ENCODE measurements at regions not wholly inside any gene's neighbourhood (a gene's known extent, or its start where the extent isn't known, plus 50 kb on each side); places are given as distances from the start of the nearest gene placed in this dataset.

DNA sequence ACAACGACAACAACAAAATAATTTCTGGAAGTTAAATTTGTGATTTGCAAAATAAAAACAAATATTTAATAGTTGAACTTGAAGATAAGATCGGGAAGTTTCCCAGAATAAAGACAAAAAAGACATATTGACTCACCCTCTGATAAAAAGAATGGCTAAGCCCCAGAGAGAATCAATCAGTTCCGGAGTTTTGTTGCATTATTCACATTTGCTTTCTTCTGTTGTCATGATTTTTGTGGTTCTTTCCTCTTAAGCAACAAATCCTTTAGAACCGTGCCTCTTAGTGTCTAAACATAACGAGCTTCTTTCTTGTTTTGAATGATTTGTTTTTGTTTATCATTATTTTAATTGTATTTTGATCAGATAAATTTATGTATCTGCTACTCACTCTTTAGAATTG, 134.9 kb upstream of the ADRA1D start:
- RAD21 ChIA-PET (ENCODE audit: unreplicated experiment), result no interaction called here
- H3K4me1 ChIP-seq (ENCODE audit: control insufficient read depth, insufficient read depth, low read length), result no peaks in the 10 kb centered on the region
- CTCF ChIA-PET, result no interaction called here
- no peaks in the 10 kb centered on the region for H4K20me1 ChIP-seq (ENCODE audit: control insufficient read depth, insufficient read depth)
- DNase-seq (ENCODE audit: low read depth, low spot score) (no peak), FAIRE-seq (no peak), ATAC-seq (no peak)
- TF ChIP-seq ZBED1 (IDR thresholded peaks at IDR 0.05; ENCODE audit: borderline replicate concordance), result no peak
- TF ChIP-seq RCOR1 (conservative IDR thresholded peaks at IDR 0.05; ENCODE audit: low read depth, low read length), result no peak
- TF ChIP-seq, protein P1, sequence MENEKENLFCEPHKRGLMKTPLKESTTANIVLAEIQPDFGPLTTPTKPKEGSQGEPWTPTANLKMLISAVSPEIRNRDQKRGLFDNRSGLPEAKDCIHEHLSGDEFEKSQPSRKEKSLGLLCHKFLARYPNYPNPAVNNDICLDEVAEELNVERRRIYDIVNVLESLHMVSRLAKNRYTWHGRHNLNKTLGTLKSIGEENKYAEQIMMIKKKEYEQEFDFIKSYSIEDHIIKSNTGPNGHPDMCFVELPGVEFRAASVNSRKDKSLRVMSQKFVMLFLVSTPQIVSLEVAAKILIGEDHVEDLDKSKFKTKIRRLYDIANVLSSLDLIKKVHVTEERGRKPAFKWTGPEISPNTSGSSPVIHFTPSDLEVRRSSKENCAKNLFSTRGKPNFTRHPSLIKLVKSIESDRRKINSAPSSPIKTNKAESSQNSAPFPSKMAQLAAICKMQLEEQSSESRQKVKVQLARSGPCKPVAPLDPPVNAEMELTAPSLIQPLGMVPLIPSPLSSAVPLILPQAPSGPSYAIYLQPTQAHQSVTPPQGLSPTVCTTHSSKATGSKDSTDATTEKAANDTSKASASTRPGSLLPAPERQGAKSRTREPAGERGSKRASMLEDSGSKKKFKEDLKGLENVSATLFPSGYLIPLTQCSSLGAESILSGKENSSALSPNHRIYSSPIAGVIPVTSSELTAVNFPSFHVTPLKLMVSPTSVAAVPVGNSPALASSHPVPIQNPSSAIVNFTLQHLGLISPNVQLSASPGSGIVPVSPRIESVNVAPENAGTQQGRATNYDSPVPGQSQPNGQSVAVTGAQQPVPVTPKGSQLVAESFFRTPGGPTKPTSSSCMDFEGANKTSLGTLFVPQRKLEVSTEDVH (IDR thresholded peaks at IDR 0.05; ENCODE audit: low read depth, partially characterized antibody), result no peak
- TF ChIP-seq NBN (IDR thresholded peaks at IDR 0.05), result no peak
- TF ChIP-seq MAX (IDR thresholded peaks at IDR 0.05; ENCODE audit: low read depth, low read length), result no peak
- TF ChIP-seq BACH1 (IDR thresholded peaks at IDR 0.05; ENCODE audit: borderline replicate concordance), result no peak
- TF ChIP-seq POLR2A (IDR thresholded peaks at IDR 0.05; ENCODE audit: low read depth, low read length), result no peak
- no peak for TF ChIP-seq IRF4 (IDR thresholded peaks at IDR 0.05; ENCODE audit: low read depth, low read length)
- TF ChIP-seq NR2C2 (IDR thresholded peaks at IDR 0.05; ENCODE audit: borderline replicate concordance, control insufficient read depth, insufficient read length, low read depth), result no peak
- TF ChIP-seq, protein P2, sequence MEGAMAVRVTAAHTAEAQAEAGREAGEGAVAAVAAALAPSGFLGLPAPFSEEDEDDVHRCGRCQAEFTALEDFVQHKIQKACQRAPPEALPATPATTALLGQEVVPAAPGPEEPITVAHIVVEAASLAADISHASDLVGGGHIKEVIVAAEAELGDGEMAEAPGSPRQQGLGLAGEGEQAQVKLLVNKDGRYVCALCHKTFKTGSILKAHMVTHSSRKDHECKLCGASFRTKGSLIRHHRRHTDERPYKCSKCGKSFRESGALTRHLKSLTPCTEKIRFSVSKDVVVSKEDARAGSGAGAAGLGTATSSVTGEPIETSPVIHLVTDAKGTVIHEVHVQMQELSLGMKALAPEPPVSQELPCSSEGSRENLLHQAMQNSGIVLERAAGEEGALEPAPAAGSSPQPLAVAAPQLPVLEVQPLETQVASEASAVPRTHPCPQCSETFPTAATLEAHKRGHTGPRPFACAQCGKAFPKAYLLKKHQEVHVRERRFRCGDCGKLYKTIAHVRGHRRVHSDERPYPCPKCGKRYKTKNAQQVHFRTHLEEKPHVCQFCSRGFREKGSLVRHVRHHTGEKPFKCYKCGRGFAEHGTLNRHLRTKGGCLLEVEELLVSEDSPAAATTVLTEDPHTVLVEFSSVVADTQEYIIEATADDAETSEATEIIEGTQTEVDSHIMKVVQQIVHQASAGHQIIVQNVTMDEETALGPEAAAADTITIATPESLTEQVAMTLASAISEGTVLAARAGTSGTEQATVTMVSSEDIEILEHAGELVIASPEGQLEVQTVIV (IDR thresholded peaks at IDR 0.05; ENCODE audit: borderline replicate concordance, partially characterized antibody), result no peak
- TF ChIP-seq BCL11A (IDR thresholded peaks at IDR 0.05; ENCODE audit: low read depth, low read length), result no peak
- no peak for TF ChIP-seq LARP7 (IDR thresholded peaks at IDR 0.05)
- TF ChIP-seq WRNIP1 (IDR thresholded peaks at IDR 0.05; ENCODE audit: borderline replicate concordance, low read depth, low read length), result no peak
- TF ChIP-seq TCF12 (IDR thresholded peaks at IDR 0.05; ENCODE audit: low read depth, low read length), result no peak
- TF ChIP-seq TBL1XR1 (IDR thresholded peaks at IDR 0.05; ENCODE audit: low read depth, low read length), result no peak
- TF ChIP-seq CREM (IDR thresholded peaks at IDR 0.05; ENCODE audit: low read depth), result no peak
- TF ChIP-seq HDAC6 (IDR thresholded peaks at IDR 0.05; ENCODE audit: unreplicated experiment), result no peak
- TF ChIP-seq ZNF687 (IDR thresholded peaks at IDR 0.05), result no peak
- TF ChIP-seq HCFC1 (IDR thresholded peaks at IDR 0.05; ENCODE audit: low read length), result no peak
- TF ChIP-seq YBX1 (IDR thresholded peaks at IDR 0.05), result no peak
- no peaks in the 10 kb centered on the region for H3K79me2 ChIP-seq (ENCODE audit: control insufficient read depth, insufficient read depth, low read length)
- H3K36me3 ChIP-seq (ENCODE audit: control insufficient read depth in 2 of 2, insufficient read depth in 2 of 2, low read length in 1 of 2), result no peaks in the 10 kb centered on the region
- no peak overlapping the region for H3K9ac ChIP-seq (ENCODE audit: control insufficient read depth, insufficient read depth, low read length)
- POLR2A ChIA-PET, result no interaction called here
- no peak overlapping the region for H3K4me3 ChIP-seq
- H3K9me3 ChIP-seq (replicated peaks; ENCODE audit: control insufficient read depth, insufficient read depth, low read length), result no peaks in the 10 kb centered on the region
- H2AFZ ChIP-seq (ENCODE audit: control insufficient read depth, low read depth, low read length), result no peak overlapping the region
- WGBS (ENCODE audit: insufficient coverage, insufficient replicate concordance, low lambda C conversion rate, missing lambda C conversion rate), result 11% methylated on average over 5 of the region's 5 CpGs
- no peaks in the 10 kb centered on the region for H3K27me3 ChIP-seq (replicated peaks in 1 of 2; ENCODE audit: control insufficient read depth in 2 of 2, insufficient read depth in 2 of 2, low read length in 1 of 2)
- SMC1A ChIA-PET (ENCODE audit: uncharacterized antibody, unreplicated experiment), result no interaction called here
- in situ Hi-C loops (cut with MboI) (no loop called here), intact Hi-C loops (cut with micrococcal nuclease; ENCODE audit: unreplicated experiment) (no loop called here)
- no peak overlapping the region for H3K4me2 ChIP-seq (ENCODE audit: control insufficient read depth, insufficient read depth)
- no TSS peak for BruUV-seq (replicated peaks)
- no peak overlapping the region for H3K27ac ChIP-seq (ENCODE audit: control insufficient read depth, insufficient read depth)

Measured in GM12878 (cell line).